ENCODE measurements at regions not wholly inside any gene's neighbourhood (a gene's known extent, or its start where the extent isn't known, plus 50 kb on each side); places are given as distances from the start of the nearest gene placed in this dataset.

GRCh38 chr18:1895456-1896185 is 675.7 kb downstream of the METTL4 start:
- TF ChIP-seq CTCF (IDR thresholded peaks at IDR 0.05; ENCODE audit: insufficient read depth in 1 of 2, low read depth in 1 of 2, low read length in 1 of 2, severe bottlenecking in 1 of 2, unreplicated experiment in 1 of 2): no peak
- no peaks in the 10 kb centered on the region for H3K36me3 Mint-ChIP-seq (ENCODE audit: insufficient read depth, unreplicated experiment)
- BruUV-seq (replicated peaks): no TSS peak
- intact Hi-C loops (cut with micrococcal nuclease; ENCODE audit: unreplicated experiment): no loop called here
- POLR2A ChIA-PET: no interaction called here
- no peak overlapping the region for H3K4me3 Mint-ChIP-seq (ENCODE audit: unreplicated experiment)
- no peaks in the 10 kb centered on the region for H3K9me3 Mint-ChIP-seq (ENCODE audit: unreplicated experiment)
- CTCF ChIA-PET: no interaction called here
- H3K4me3 ChIP-seq (ENCODE audit: low read depth, low read length): no peak overlapping the region
- H3K27ac Mint-ChIP-seq (ENCODE audit: unreplicated experiment): no peak overlapping the region
- no peak for DNase-seq
- H3K36me3 ChIP-seq (ENCODE audit: control insufficient read depth, insufficient read depth, low read length): no peaks in the 10 kb centered on the region
- no peaks in the 10 kb centered on the region for H3K9me3 ChIP-seq
- H3K4me1 Mint-ChIP-seq (ENCODE audit: low read depth, unreplicated experiment): no peaks in the 10 kb centered on the region
- H3K27me3 Mint-ChIP-seq (ENCODE audit: insufficient read depth, unreplicated experiment): peaks cover 15% of the 10 kb centered on the region
- H3K4me1 ChIP-seq: no peaks in the 10 kb centered on the region
- H3K27me3 ChIP-seq (replicated peaks; ENCODE audit: control insufficient read depth, insufficient read depth, low read length): no peaks in the 10 kb centered on the region

GRCh38 chr18:1906421-1906820 is 664.9 kb downstream of the METTL4 start:
- no peak for DNase-seq
- no peaks in the 10 kb centered on the region for H3K36me3 ChIP-seq (ENCODE audit: control insufficient read depth, insufficient read depth, low read length)
- no TSS peak for BruUV-seq (replicated peaks)
- Mint-ChIP-seq H3K36me3 (ENCODE audit: insufficient read depth, unreplicated experiment) (no peaks in the 10 kb centered on the region), H3K4me1 (ENCODE audit: low read depth, unreplicated experiment) (no peaks in the 10 kb centered on the region), H3K27me3 (ENCODE audit: insufficient read depth, unreplicated experiment) (no peaks in the 10 kb centered on the region), H3K27ac (ENCODE audit: unreplicated experiment) (no peak overlapping the region), H3K9me3 (ENCODE audit: unreplicated experiment) (peaks cover 13% of the 10 kb centered on the region), H3K4me3 (ENCODE audit: unreplicated experiment) (no peak overlapping the region)
- intact Hi-C loops (cut with micrococcal nuclease; ENCODE audit: unreplicated experiment): no loop called here
- CTCF ChIA-PET: no interaction called here
- POLR2A ChIA-PET: no interaction called here
- no peak overlapping the region for H3K4me3 ChIP-seq (ENCODE audit: low read depth, low read length)
- no peaks in the 10 kb centered on the region for H3K27me3 ChIP-seq (replicated peaks; ENCODE audit: control insufficient read depth, insufficient read depth, low read length)
- no peaks in the 10 kb centered on the region; the same call in 1 of the 2 replicates for H3K9me3 ChIP-seq
- no peaks in the 10 kb centered on the region for H3K4me1 ChIP-seq
- no peak for TF ChIP-seq CTCF (IDR thresholded peaks at IDR 0.05; ENCODE audit: insufficient read depth in 1 of 2, low read depth in 1 of 2, low read length in 1 of 2, severe bottlenecking in 1 of 2, unreplicated experiment in 1 of 2)

GRCh38 chr18:1907470-1908206 is 663.7 kb downstream of the METTL4 start:
- Mint-ChIP-seq H3K27me3 (ENCODE audit: insufficient read depth, unreplicated experiment) (no peaks in the 10 kb centered on the region), H3K9me3 (ENCODE audit: unreplicated experiment) (peaks cover 13% of the 10 kb centered on the region), H3K27ac (ENCODE audit: unreplicated experiment) (no peak overlapping the region), H3K36me3 (ENCODE audit: insufficient read depth, unreplicated experiment) (no peaks in the 10 kb centered on the region), H3K4me3 (ENCODE audit: unreplicated experiment) (no peak overlapping the region), H3K4me1 (ENCODE audit: low read depth, unreplicated experiment) (no peaks in the 10 kb centered on the region)
- ChIA-PET CTCF (no interaction called here), POLR2A (no interaction called here)
- intact Hi-C loops (cut with micrococcal nuclease; ENCODE audit: unreplicated experiment): no loop called here
- no peak for DNase-seq
- no TSS peak for BruUV-seq (replicated peaks)
- Histone ChIP-seq H3K4me3 (ENCODE audit: low read depth, low read length) (no peak overlapping the region), H3K36me3 (ENCODE audit: control insufficient read depth, insufficient read depth, low read length) (no peaks in the 10 kb centered on the region), H3K4me1 (no peaks in the 10 kb centered on the region), H3K27me3 (replicated peaks; ENCODE audit: control insufficient read depth, insufficient read depth, low read length) (no peaks in the 10 kb centered on the region), H3K9me3 (no peaks in the 10 kb centered on the region)
- no peak for TF ChIP-seq CTCF (IDR thresholded peaks at IDR 0.05; ENCODE audit: insufficient read depth in 1 of 2, low read depth in 1 of 2, low read length in 1 of 2, severe bottlenecking in 1 of 2, unreplicated experiment in 1 of 2)

Measured in Caco-2 (cell line).